Breast epithelium (tissue), 4 donors: ENCODE measurements at regions not wholly inside any gene's neighbourhood (a gene's known extent, or its start where the extent isn't known, plus 50 kb on each side); places are given as distances from the start of the nearest gene placed in this dataset.

Experiments used
- DNase-seq, 2 donors: peaks; one replicate each; pipeline ENCODE4 v3.0.0-alpha.2; 2019; ENCODE audit warnings: low spot score in 2 of 2
- H3K27ac ChIP-seq, 2 donors: fragments of 200-600 bp; sonication (generic) in 1 of 2; one replicate each; pipeline ENCODE4 v1.5.1; 2016 to 2019; ENCODE audit warnings: mild to moderate bottlenecking in 1 of 2
- H3K27me3 ChIP-seq, 2 donors: fragments of 200-600 bp; sonication (generic) in 1 of 2; one replicate each; pipeline versions ENCODE4 v1.5.1 to v1.6.0; 2017 to 2019; ENCODE audit warnings: control low read depth in 1 of 2, mild to moderate bottlenecking in 1 of 2
- H3K36me3 ChIP-seq: fragments of 200-600 bp; one replicate; pipeline ENCODE4 v1.5.1; 2019
- H3K4me1 ChIP-seq, 2 donors: fragments of 200-600 bp; sonication (generic); one replicate each; pipeline ENCODE4 v1.5.1; 2016 to 2019; ENCODE audit warnings: control low read depth in 1 of 2
- H3K4me3 ChIP-seq, 3 donors: fragments of 200-600 bp; sonication (generic); 1 replicate in 2 of 3; 2 replicates in 1 of 3; pipeline ENCODE4 v1.5.1; 2016 to 2019; ENCODE audit warnings: mild to moderate bottlenecking in 3 of 3, moderate library complexity in 2 of 3
- H3K9me3 ChIP-seq, 2 donors: fragments of 200-600 bp; sonication (generic) in 1 of 2; one replicate each; pipeline ENCODE4 v1.5.1; 2016 to 2019; ENCODE audit warnings: control low read depth in 1 of 2
- CTCF ChIP-seq, 3 donors: fragments of 450-650 bp; IDR thresholded peaks; one replicate each; pipeline ENCODE4 v1.5.1; 2016 to 2017; ENCODE audit warnings: antibody characterized with exemption in 3 of 3, mild to moderate bottlenecking in 3 of 3, moderate library complexity in 3 of 3
- POLR2A ChIP-seq: fragments of 450-650 bp; IDR thresholded peaks from one replicate; pipeline ENCODE4 v1.6.1; 2016; ENCODE audit warnings: antibody characterized with exemption, mild to moderate bottlenecking, moderate library complexity
- POLR2AphosphoS5 ChIP-seq, 3 donors: sonication (generic); formaldehyde crosslinking; IDR thresholded peaks; one replicate each; pipeline ENCODE4 v1.6.1; 2017; ENCODE audit warnings: antibody characterized with exemption in 3 of 3
- intact Hi-C: fragments of 100-400 bp; cut with DNase I; formaldehyde crosslinking; loops from one replicate; pipeline ENCODE4 v1.15.1; 2023; ENCODE audit warnings: low total_unique reads

- H3K27ac ChIP-seq: peak overlapping the region in 1 of 2 donors; percentile 1
- no peak for DNase-seq
These were observed 177.4 kb upstream of the LEF1 start for GRCh38 chr4:108345862-108346817.

DNA sequence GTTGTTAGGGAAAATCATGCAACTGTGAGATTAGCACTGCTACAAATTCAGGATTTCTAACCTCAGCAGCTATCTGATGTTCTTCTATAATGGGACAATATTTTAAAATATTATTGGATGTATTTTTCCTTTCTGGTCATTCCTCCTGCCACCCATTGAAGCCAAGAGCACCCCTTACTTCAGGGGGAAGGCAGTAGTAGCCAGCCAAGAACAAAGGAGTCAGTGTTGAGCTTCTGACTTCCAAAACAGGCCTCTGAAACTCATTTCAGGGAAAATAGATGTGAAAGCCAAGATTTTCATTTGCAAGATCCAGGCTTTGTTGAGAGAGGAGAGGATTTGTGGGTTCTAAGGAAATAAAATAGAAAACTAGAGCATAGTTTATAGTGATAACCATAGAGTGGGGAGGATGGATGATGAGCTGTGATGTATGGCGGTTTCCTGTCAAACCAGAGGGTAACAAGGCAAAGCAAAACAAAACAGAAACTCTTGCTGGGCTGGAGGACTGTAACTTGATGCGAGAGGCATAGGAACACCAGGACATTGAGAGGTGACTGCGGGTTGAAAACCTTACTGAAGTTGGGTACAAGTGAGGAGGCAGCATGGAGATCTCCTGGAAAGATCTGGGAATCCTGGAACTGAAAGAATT, 173.7 kb upstream of the LEF1 start:
- Histone ChIP-seq H3K27me3 (no peaks in the 10 kb centered on the region), H3K36me3 (no peaks in the 10 kb centered on the region), H3K4me3 (no peak overlapping the region), H3K27ac (no peak overlapping the region), H3K9me3 (no peaks in the 10 kb centered on the region), H3K4me1 (no peaks in the 10 kb centered on the region)
- intact Hi-C loops: no loop called here
- no peak for DNase-seq
- TF ChIP-seq CTCF (IDR thresholded peaks at IDR 0.05) (no peak), POLR2AphosphoS5 (IDR thresholded peaks at IDR 0.05) (no peak)

More at GRCh38 chr4:108345862-108346817, 177.4 kb upstream of the LEF1 start:
- no peak overlapping the region for H3K4me3 ChIP-seq
- no peak for TF ChIP-seq POLR2A
- no peak for TF ChIP-seq POLR2AphosphoS5 (IDR thresholded peaks at IDR 0.05)
- TF ChIP-seq CTCF (IDR thresholded peaks at IDR 0.05): no peak
- no peaks in the 10 kb centered on the region for H3K4me1 ChIP-seq
- intact Hi-C loops: no loop called here
- H3K36me3 ChIP-seq: no peaks in the 10 kb centered on the region
- H3K27me3 ChIP-seq: no peaks in the 10 kb centered on the region
- no peaks in the 10 kb centered on the region for H3K9me3 ChIP-seq

DNA sequence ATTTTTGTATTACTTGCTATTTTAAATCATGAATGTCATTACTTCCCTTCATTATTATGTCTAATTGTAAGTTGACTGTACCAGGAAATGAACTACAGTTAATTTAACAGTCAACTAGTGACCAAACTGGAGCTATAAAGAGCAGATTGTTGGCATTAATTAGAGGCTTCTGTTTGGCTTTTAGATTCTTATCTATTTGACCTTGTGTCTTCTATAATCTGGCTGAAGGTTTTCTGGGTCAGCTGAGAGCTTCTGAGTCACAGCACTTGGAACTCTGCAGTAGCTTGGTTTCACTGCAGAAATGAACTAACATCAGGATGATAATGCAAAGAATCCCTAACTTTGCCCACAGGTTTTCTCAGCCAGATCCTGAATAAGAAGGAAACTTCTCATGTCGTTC, 169.2 kb upstream of the LEF1 start:
- Histone ChIP-seq H3K27me3 (no peaks in the 10 kb centered on the region), H3K4me1 (no peaks in the 10 kb centered on the region), H3K4me3 (no peak overlapping the region), H3K9me3 (no peaks in the 10 kb centered on the region), H3K36me3 (no peaks in the 10 kb centered on the region), H3K27ac (no peak overlapping the region)
- no peak for DNase-seq
- no peak for TF ChIP-seq POLR2A
- no peak for TF ChIP-seq POLR2AphosphoS5 (IDR thresholded peaks at IDR 0.05)
- TF ChIP-seq CTCF (IDR thresholded peaks at IDR 0.05): no peak
- intact Hi-C loops: no loop called here

- Histone ChIP-seq H3K27ac (no peak overlapping the region), H3K4me3 (no peak overlapping the region), H3K27me3 (no peaks in the 10 kb centered on the region), H3K4me1 (no peaks in the 10 kb centered on the region), H3K36me3 (no peaks in the 10 kb centered on the region), H3K9me3 (no peaks in the 10 kb centered on the region)
- intact Hi-C loops: no loop called here
- no peak for DNase-seq
- no peak for TF ChIP-seq CTCF (IDR thresholded peaks at IDR 0.05)
- no peak for TF ChIP-seq POLR2A
- TF ChIP-seq POLR2AphosphoS5 (IDR thresholded peaks at IDR 0.05): no peak
These were observed 167.3 kb upstream of the LEF1 start for GRCh38 chr4:108336076-108336475.

GRCh38 chr4:108335081-108335480, 166.3 kb upstream of the LEF1 start:
- Histone ChIP-seq H3K27ac (no peak overlapping the region), H3K4me3 (no peak overlapping the region), H3K9me3 (no peaks in the 10 kb centered on the region), H3K4me1 (no peaks in the 10 kb centered on the region), H3K27me3 (no peaks in the 10 kb centered on the region), H3K36me3 (no peaks in the 10 kb centered on the region)
- no peak for DNase-seq
- intact Hi-C loops: no loop called here
- no peak for TF ChIP-seq POLR2A
